Thyroid gland (tissue), 4 donors: ENCODE measurements at regions not wholly inside any gene's neighbourhood (a gene's known extent, or its start where the extent isn't known, plus 50 kb on each side); places are given as distances from the start of the nearest gene placed in this dataset.

Experiments used
- DNase-seq, 2 donors: peaks; one replicate each; pipeline ENCODE4 v3.0.0-alpha.2; 2019
- H3K27ac ChIP-seq, 3 donors: fragments of 200-600 bp; sonication (generic); 1 replicate in 2 of 3; 2 replicates in 1 of 3; pipeline ENCODE4 v1.5.1; 2016 to 2019; ENCODE audit warnings: mild to moderate bottlenecking in 1 of 3, moderate library complexity in 1 of 3
- H3K27me3 ChIP-seq: fragments of 200-600 bp; sonication (generic); one replicate; pipeline ENCODE4 v1.5.1; 2019
- H3K36me3 ChIP-seq, 2 donors: fragments of 200-600 bp; sonication (generic); one replicate each; pipeline ENCODE4 v1.5.1; 2016 to 2019
- H3K4me1 ChIP-seq, 2 donors: fragments of 200-600 bp; sonication (generic); one replicate each; pipeline ENCODE4 v1.5.1; 2017 to 2019
- H3K4me3 ChIP-seq, 3 donors: fragments of 200-600 bp; sonication (generic); replicated peaks in 1 of 3; 1 replicate in 2 of 3; 2 replicates in 1 of 3; pipeline ENCODE4 v1.5.1; 2016; ENCODE audit warnings: mild to moderate bottlenecking in 1 of 3
- H3K9me3 ChIP-seq: fragments of 200-600 bp; sonication (generic); one replicate; pipeline ENCODE4 v1.5.1; 2017
- CTCF ChIP-seq, 6 experiments: fragments of 200-600 bp in 3 of 6; fragments of 450-650 bp in 3 of 6; sonication (generic) in 3 of 6; IDR thresholded peaks; one replicate each; pipeline ENCODE4 v1.5.1; 2016 to 2019; ENCODE audit warnings: antibody characterized with exemption in 6 of 6, mild to moderate bottlenecking in 2 of 6, inconsistent platforms in 1 of 6, moderate library complexity in 1 of 6
- POLR2A ChIP-seq, 2 donors: fragments of 450-650 bp; IDR thresholded peaks; one replicate each; pipeline ENCODE4 v1.6.1; 2017; ENCODE audit warnings: antibody characterized with exemption in 2 of 2, mild to moderate bottlenecking in 2 of 2, moderate library complexity in 1 of 2
- WGBS, 2 donors: methylation state at CpG; one replicate each; pipeline ENCODE4 v1.1.5; 2017; 5-methylcytosine and 5-hydroxymethylcytosine counted together
- intact Hi-C: fragments of 100-400 bp; cut with DNase I; formaldehyde crosslinking; loops from one replicate; pipeline ENCODE4 v1.15.1; 2023

GRCh38 chr13:50675651-50676050 lies 167.8 kb downstream of the DLEU7 start:
- Histone ChIP-seq H3K9me3 (no peaks in the 10 kb centered on the region), H3K4me3 (no peak overlapping the region), H3K36me3 (no peaks in the 10 kb centered on the region), H3K27ac (no peak overlapping the region), H3K27me3 (no peaks in the 10 kb centered on the region), H3K4me1 (peaks cover 0 to 12% of the 10 kb centered on the region in 2 donors)
- WGBS, 2 donors: 82 to 85% methylated on average over 4 of the region's 4 CpGs
- intact Hi-C loops: no loop called here
- DNase-seq: no peak
- no peak for TF ChIP-seq CTCF (IDR thresholded peaks at IDR 0.05)
- no peak for TF ChIP-seq POLR2A (IDR thresholded peaks at IDR 0.05)

DNA sequence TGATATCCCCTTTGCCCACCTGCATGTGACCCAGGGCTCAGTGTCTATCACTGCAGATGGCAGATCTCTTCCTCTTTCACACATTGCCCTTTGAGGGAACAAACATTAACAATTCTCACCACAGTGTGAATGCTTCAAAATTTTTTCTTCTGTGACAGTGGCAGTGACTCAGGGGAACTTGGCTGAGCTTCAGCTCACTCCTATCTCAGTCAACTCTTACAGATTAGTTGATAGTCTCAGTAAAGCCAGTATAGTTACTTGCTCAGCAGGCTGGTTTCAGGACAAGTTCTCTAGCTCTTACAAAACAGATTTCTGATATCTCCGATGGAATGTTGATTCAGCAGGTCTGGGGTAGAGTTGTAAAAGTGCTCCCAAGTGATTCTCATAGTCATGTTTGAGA lies 166.9 kb downstream of the DLEU7 start:
- Histone ChIP-seq H3K9me3 (no peaks in the 10 kb centered on the region), H3K36me3 (no peaks in the 10 kb centered on the region), H3K4me1 (peaks cover 0 to 12% of the 10 kb centered on the region in 2 donors), H3K4me3 (no peak overlapping the region), H3K27ac (no peak overlapping the region), H3K27me3 (no peaks in the 10 kb centered on the region)
- WGBS, 2 donors: 9 to 39% methylated on average over 1 of the region's 1 CpG
- intact Hi-C loops: no loop called here
- TF ChIP-seq CTCF (IDR thresholded peaks at IDR 0.05) (no peak), POLR2A (IDR thresholded peaks at IDR 0.05) (no peak)
- peak; percentile 22 to 23 for DNase-seq

DNA sequence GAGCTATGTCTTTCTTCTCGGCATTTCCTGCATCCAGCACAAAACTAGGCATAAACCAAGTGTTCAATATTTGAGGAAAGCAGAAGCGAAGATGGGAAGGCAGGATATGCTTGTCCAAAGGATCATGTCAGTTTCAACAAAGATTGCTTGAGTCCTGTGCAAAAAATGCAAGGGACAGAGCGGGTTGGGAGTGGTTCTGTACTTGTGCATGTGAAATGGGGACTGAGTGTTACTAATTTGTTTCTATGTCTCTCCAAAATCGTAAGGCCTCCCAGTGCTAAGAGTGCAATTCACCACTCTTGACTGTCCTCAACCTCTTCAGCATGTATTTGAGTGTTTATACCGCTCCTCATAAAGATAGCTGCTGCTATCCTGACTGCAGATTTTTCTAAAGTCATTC lies 166.2 kb downstream of the DLEU7 start:
- Histone ChIP-seq H3K36me3 (no peaks in the 10 kb centered on the region), H3K27ac (no peak overlapping the region), H3K4me3 (no peak overlapping the region), H3K4me1 (peaks cover 0 to 12% of the 10 kb centered on the region in 2 donors), H3K27me3 (no peaks in the 10 kb centered on the region), H3K9me3 (no peaks in the 10 kb centered on the region)
- no peak for TF ChIP-seq POLR2A (IDR thresholded peaks at IDR 0.05)
- no peak for TF ChIP-seq CTCF (IDR thresholded peaks at IDR 0.05)
- DNase-seq: no peak
- intact Hi-C loops: no loop called here
- WGBS, 2 donors: 78 to 86% methylated on average over 5 of the region's 5 CpGs

DNA sequence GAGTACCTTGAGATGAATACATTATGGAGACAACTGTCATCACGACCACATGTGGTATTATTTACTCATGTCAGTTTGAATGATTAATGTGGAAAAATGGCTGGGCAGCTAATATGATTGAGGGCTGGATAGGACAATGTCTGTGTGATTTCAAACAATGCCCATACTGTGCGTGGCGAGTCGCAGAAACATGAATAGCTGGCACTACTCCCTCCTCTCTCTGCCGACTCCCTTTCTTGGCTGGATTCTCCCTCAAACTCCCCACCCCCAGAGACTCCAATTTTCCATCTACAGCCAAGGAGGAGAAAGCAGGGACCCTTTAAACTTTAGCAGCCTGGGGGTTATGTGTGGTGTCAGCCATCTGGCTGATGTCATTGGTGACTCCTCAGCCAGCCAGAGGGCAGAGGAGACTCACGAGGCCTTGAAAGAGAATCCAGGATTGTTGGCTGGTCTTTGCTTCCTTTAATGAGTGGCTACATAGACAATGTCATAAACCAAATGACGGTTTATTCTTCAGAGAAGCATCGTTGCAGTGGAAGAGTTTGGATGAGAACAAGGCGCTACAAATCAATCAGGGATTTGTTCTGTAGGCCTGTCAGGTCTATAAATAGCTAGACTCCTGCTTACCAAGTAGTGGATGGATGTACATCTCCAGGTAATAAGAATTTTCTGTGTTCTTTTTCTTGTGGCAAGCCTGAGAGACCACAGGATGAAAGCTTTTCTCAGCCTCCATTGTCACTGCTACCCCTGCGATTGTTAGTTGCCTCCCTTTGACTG lies 165.6 kb downstream of the DLEU7 start:
- TF ChIP-seq POLR2A (IDR thresholded peaks at IDR 0.05) (no peak), CTCF (IDR thresholded peaks at IDR 0.05) (no peak)
- no peaks in the 10 kb centered on the region for H3K27me3 ChIP-seq
- intact Hi-C loops: no loop called here
- H3K27ac ChIP-seq: no peak overlapping the region
- H3K9me3 ChIP-seq: no peaks in the 10 kb centered on the region
- 81 to 91% methylated on average over 10 of the region's 10 CpGs for WGBS, 2 donors
- H3K36me3 ChIP-seq: no peaks in the 10 kb centered on the region
- no peak for DNase-seq
- H3K4me1 ChIP-seq: peaks cover 0 to 12% of the 10 kb centered on the region in 2 donors
- H3K4me3 ChIP-seq: no peak overlapping the region

- peaks cover 0 to 12% of the 10 kb centered on the region in 2 donors for H3K4me1 ChIP-seq
- H3K9me3 ChIP-seq: no peaks in the 10 kb centered on the region
Measured at GRCh38 chr13:50678464-50679162, 164.9 kb downstream of the DLEU7 start.

More at GRCh38 chr13:50678464-50679162, 164.9 kb downstream of the DLEU7 start:
- intact Hi-C loops: no loop called here
- no peak for TF ChIP-seq CTCF (IDR thresholded peaks at IDR 0.05)
- Histone ChIP-seq H3K4me3 (no peak overlapping the region), H3K36me3 (no peaks in the 10 kb centered on the region), H3K27me3 (no peaks in the 10 kb centered on the region), H3K27ac (no peak overlapping the region)
- 73 to 91% methylated on average over 6 of the region's 6 CpGs for WGBS, 2 donors
- DNase-seq: no peak
